CD4-positive, alpha-beta T cell treated with Interleukin-2 at 100 ng/mL for 4 hours (primary cell): ENCODE measurements at regions not wholly inside any gene's neighbourhood (a gene's known extent, or its start where the extent isn't known, plus 50 kb on each side); places are given as distances from the start of the nearest gene placed in this dataset.

ENCODE experiments used
- DNase-seq: peaks from one replicate; pipeline ENCODE4 v3.0.0-alpha.2; 2020; ENCODE audit warnings: low spot score

DNA sequence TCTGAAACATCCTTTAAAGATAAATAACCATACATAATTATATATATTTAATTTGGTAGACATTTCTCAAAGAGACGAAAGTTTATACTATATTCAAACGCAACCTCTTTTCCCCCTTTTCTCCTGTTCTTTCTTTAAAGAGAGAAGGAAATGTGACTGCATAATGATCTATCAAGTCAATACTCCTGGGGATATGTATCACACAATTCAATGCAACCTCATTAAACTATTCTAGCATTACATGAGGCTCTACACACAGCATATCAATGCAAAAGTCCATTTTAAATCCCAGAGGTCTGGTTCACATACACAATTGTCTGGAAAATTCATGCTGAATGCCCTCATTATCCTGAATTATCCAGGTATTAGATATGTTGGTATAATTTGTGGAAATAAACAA is 330.7 kb downstream of the LMX1A start:
- no peak for DNase-seq

DNA sequence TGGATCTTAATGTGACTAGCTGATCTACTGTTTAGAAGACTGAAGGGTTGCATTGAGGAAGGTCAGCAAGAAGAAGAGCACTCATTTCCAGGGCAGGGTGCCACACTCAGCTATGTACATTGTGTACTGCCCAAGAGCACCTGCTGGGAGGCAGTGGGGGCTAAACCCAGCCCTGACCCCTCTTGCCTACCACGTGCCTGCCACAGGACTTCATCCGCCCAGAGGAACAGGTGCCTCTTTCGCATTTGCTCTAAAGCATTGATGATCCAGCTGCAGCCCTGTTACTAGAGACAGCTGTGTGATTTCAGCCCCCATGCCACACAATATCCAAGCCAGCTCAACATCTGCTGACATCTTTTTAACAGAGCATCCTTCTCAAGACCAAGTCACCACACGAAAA is 341.8 kb downstream of the LMX1A start:
- DNase-seq = no peak

GRCh38 chr1:165011991-165012531 is 344.5 kb downstream of the LMX1A start:
- DNase-seq = no peak

DNA sequence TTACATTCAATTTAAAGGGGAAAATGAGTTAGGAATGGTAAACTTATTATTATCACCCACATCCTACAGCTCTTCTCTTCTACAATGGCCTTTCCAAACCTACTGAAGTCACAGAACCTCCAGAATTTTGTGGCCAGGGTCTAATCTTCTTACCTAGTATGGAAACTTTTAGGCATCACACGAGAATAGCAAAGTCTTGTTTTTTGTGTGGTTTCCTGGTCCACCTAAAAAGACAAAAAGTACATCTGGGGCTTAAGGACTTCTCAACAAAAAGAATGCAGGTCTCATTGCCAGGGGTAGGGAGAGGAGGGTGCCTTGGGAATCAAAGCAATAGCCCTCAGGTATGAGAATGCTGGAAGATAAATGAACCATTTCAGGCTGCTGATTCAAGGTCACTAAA is 345.3 kb downstream of the LMX1A start:
- DNase-seq = no peak

DNA sequence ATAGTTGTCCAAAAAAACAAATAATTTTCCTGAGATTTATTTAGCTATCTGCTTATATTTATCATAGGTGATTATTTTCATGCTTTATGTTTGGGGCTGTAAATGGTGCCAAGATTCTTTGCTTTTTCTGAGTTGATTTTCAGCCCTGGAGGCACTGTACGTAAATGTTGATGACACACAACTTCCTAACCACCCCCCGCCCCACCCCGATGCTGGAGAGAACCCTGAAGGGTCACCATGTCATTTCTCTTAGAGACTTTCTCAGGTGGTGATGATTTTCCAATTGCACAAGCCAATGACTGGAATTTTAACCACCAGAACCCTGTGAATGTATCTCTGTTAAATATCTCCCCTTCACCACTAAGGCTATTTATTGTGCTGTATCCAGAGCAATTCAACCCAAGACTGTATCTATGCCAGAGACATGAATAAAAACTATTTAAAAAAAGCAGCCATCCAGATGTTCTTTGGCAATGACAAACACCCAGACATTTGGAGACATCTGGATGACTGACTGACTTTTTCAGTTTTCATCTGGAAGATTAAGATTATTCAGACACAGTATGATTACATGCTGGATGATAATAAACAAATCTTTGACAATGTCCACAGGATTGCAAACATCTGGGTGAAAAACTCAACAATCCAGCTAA is 346.0 kb downstream of the LMX1A start:
- no peak for DNase-seq

DNA sequence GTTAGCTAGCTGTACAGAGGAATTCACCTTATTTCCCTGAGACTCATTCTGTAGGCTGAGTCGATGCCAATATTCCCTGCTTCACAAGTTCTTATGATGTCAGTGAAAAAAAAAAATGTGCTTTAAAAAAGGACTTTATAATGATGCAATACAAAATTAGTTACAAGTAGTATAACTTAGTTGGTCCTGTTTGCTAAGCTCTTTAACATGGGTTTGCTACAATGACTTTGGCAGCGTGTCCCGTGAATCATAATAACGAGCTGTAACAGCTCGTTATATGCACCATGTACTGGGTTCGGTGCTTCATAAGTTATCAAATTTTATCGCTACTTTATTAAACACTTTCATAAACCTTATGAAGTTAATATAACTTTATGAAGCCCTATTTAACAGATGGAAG is 349.7 kb downstream of the LMX1A start:
- no peak for DNase-seq

- no peak for DNase-seq
These were observed 357.4 kb downstream of the LMX1A start for GRCh38 chr1:164999146-164999545.

GRCh38 chr1:164991763-164992314 is 364.7 kb downstream of the LMX1A start:
- DNase-seq = no peak

DNA sequence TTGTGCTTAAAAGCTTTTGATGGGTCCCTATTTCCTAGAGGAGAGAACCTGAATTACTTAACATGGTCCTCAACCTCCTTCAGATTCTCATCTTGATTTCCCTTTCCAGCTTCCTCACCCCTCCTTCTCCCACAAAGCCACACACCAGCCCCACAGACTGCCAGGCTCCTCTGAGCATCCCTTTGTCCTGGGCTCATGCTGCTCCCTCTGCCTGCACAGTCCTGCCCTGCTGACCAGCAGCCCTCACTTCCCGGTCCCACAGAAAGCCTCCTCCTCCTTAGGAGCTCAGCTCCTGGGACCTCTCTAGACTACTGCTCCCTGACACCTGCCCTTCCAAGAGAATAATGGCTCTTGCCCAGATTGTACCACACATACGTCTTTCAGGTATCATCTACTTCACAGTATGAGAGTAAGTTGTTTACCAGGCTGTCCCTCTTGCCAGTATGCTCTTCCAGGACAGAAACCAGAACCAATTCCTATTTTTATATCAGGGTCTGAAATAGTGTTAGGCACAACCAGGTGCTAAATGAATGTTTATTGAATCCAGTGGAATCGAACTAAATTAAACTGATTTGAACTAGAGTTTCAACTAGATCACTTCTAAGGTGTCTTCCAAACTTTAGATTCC is 373.4 kb downstream of the LMX1A start:
- DNase-seq = no peak

DNA sequence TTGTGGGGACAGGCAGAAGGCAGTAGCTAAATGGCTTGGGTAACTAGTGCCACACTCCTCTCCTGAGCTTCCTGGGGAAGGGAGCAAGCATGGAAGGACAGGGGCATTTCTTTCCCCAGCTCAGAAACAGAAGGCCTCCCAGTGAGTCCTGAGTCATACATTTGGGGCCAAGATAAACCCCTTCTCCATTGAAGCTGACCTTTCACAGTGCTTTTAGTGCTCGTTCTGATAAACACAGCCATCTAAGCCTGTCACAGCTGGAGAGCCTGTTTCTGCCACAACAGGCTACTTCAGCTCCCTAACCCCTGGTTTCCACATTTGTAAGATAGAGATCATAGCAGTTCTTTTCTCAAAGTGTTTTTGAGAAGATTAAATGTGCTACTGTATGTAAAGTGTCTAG is 374.0 kb downstream of the LMX1A start:
- DNase-seq = no peak

DNA sequence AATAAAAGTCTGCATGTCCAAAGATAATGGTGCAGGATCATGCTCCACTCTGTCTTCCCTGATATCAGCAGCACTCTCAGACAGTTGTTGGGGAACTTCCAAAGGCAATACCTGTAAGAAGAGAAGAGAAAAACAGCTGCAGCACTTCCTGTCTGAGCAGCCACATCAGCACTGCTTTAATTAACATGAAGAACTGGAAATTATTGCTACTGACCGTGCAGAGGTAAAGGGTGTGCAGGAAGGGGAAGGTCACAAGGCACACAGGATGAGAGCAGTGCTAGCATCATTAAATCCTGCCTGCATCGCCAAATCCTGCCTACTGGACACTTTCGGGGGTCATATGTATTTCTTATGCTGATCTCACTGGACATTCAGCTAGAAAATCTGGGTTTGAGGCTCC is 379.0 kb downstream of the LMX1A start:
- no peak for DNase-seq

- DNase-seq = no peak
These were observed 384.5 kb downstream of the LMX1A start for GRCh38 chr1:164971921-164972415.

DNA sequence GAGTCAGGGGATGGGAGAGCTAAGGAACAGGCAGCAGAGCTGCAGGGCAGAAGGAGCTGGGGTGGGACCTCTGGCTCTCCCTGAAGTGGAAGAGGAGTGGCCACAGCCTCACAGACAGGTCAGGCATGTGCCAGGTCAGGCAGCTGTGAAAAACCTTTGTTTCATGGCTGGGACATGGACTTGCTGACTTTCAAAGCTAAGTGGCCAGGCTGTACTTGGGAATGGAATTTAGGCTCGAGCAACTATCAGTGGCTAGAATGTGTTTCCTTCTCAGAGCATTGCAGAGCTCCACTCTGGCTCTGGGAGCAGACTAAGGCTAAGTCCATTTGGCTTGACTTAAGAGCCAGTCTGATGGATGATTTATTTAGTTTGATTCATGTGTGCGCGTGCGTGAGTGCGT is 385.1 kb downstream of the LMX1A start:
- DNase-seq = no peak

DNA sequence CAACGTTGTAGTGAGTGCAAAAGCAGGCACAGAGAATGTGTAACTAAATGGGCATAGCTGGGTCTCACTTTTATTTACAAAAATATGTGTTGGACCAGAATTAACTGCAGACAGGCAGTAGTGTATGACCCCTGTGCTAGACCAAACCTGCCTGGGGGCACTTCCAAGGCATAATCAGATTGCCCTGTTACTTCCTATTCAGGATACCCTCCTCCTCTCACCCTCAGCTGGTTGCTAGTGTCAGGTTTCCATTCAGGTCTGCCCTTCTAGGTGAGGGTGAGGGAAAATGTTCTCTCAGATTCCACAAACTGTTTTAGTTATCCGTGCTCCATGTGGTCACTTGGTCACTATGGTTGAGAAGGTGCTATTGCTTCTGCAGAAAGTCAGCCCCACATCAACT is 387.3 kb downstream of the LMX1A start:
- no peak for DNase-seq

- no peak for DNase-seq
These were observed 389.2 kb downstream of the LMX1A start for GRCh38 chr1:164967300-164967699.

DNA sequence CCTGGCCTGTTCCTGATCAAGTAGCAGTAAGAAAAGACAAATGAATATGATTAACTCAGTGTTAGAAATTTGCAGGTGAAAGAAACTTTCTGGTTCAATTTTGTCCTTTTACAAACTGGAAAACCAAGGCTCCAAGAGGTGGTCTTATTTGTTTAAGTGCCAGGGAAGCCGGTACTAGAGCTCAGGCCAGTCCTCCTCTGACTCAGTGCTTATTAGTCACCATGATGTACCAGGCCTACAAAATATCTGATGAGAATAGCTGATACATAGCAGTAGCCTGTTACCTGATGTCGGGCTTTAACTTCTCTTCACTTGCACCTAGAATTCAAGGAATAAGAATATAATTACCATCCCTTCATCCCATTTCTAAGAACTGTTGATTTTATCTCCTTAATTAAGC is 394.8 kb downstream of the LMX1A start:
- no peak for DNase-seq

DNA sequence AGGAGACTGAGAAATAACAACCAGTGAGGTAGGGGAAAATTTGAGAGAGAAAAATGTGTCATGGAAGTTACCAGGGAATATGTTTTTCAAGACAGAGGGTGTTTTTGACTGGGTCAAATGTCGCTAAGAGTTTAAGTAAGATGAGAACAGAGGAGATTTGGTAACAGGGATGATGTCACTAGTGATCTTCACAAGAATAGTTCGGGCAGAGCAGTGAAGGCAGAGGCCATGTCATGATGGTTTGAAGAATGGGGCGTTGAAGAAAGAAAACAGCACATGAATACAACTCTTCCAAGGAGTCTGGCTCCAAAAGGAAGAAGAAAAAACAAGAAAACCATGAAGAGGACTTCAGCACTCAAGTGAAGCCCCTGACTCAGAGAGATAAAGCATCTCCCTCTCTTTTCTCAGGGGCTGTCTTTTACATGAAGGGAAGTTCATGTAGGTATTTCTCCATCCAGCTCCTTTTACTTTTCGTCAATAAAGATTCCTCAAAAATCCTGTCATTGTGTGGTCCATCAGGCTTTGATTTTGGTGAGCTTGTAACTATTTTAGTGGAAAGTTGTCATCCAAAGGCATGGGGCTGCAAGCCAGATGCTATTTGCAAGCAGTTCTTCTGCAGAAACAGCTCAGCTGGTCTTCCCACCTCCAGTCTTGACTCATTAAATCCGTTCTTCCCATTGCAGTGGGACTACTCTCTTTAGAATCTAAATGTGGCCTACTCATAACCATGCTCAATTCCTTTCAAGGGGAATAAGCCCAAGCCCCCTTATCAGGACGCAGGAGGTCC is 397.3 kb downstream of the LMX1A start:
- no peak for DNase-seq

DNA sequence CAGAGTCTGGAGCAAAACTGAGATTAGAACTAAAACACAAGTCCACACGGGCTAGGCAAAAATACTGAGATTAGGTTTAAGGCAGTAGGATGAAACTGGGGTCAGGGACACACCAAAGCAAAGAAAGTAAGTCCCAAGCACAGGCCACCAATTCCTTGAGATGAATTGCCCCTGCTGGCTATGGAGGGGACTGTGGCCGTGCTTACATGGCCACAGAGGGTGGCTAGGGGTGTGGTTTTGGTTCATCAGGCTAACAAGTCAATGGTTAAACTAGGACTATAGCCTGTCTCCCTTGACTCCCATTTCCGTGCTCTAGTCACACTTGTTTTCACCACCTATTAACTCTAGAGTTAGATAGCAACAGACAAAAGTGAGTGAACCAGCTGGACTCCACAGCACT is 394.8 kb downstream of the PBX1 start:
- no peak for DNase-seq

DNA sequence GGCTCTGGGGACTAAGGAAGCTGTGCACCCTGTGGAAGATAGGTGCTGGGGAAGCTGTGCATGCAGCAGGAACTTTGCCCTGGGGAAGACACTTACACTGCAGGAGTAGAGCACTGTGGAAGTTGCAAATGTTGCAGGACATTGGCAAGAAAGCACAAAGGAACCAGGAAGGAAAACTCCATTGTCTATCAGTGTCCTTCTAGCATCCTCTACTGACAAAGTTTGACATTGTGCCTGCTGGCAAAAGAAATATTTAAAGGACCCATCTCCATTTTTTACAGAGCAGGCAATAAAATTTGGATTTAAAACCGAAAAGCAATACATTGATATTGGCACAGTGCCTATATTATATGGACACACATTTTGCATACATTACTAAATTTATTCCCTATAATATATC is 394.1 kb downstream of the PBX1 start:
- DNase-seq = no peak

DNA sequence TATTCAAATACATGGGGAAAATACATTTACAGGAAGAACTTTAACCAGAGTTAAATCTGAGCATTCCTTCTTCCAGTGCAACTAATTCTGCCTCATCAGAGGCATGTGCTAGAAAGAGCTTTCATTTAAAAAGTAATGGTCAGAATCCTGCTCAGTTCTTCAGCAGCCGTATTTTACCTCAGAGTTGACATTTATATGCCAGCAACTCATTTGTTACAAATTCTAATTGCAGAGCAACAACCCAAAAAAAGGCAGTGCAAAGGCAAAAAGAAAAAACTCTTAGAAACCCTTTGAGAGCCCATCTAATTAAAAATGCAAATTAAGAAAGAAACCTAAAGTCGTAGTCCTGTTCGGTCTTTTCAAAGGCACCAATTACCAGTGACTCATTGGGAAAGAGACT is 392.5 kb downstream of the PBX1 start:
- no peak for DNase-seq

DNA sequence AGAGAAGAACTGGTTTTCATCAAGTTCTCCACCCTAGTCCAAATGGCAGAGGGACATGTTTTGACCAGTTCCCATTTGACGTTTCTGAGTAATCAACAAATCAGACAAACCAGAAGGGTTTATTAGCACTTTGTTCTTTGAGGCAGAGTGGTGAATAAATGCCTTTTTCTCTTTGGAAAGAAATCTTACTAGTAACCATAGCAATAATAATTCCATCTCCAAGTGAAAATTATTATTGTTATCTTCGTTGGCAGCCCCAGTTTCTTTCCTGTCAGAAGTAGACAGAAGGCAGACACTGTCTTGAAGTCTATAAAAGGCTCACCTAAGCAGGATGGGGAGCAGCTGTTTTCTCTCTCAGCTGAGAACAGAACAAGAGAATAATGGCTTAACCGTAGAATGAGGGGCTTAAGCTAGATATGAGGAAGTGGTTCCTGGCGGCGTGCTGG is 391.6 kb downstream of the PBX1 start:
- no peak for DNase-seq

DNA sequence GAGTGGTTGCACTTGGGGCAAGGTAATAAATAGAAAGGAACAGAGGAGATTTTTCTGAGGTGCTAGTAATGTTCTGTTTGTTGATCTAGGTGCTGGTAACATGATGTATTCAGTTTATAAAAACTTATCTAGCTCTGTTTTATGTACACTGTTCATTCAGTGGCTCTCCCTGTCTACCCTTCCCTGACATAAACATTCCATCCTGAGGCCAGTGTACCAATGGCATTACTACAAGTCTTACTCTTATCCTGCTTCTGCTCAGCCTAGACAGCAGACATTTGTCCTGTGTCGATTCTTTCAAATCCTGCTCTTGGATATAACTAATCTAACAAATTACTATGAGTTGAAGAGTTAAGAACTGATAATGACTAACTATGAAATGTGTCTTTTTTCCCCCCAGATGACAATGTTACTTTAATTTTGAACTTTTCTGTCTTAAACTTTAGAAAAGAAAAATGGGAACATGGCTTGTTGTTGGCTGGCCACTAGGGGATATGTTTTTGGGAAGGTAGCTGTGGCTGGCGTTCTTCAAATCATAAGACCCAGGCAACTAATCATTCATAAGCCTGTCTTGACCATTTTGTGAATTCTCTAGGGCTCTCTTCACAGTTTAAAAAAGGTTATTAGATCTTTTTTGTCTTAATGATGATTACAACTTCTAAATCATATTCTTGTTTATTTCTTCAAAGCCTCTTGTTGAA is 390.9 kb downstream of the PBX1 start:
- no peak for DNase-seq
